B cell (primary cell): ENCODE measurements at regions not wholly inside any gene's neighbourhood (a gene's known extent, or its start where the extent isn't known, plus 50 kb on each side); places are given as distances from the start of the nearest gene placed in this dataset.

Experiments used
- CTCF ChIP-seq: fragments of 200-600 bp; IDR thresholded peaks from one replicate; pipeline ENCODE4 v1.8.0; 2022; ENCODE audit warnings: antibody characterized with exemption, mild to moderate bottlenecking
- EZH2 ChIP-seq: IDR thresholded peaks from 2 replicates; pipeline ENCODE4 v1.6.1; 2012; ENCODE audit warnings: borderline replicate concordance, low read depth, mild to moderate bottlenecking, moderate library complexity, low read length; ENCODE audit not compliant: insufficient read depth, poor library complexity, severe bottlenecking

GRCh38 chr16:86396901-86397311 lies 113.4 kb upstream of the FOXF1 start:
- no peak for TF ChIP-seq CTCF
- TF ChIP-seq EZH2: no peak
